ENCODE measurements at regions not wholly inside any gene's neighbourhood (a gene's known extent, or its start where the extent isn't known, plus 50 kb on each side); places are given as distances from the start of the nearest gene placed in this dataset.

DNA sequence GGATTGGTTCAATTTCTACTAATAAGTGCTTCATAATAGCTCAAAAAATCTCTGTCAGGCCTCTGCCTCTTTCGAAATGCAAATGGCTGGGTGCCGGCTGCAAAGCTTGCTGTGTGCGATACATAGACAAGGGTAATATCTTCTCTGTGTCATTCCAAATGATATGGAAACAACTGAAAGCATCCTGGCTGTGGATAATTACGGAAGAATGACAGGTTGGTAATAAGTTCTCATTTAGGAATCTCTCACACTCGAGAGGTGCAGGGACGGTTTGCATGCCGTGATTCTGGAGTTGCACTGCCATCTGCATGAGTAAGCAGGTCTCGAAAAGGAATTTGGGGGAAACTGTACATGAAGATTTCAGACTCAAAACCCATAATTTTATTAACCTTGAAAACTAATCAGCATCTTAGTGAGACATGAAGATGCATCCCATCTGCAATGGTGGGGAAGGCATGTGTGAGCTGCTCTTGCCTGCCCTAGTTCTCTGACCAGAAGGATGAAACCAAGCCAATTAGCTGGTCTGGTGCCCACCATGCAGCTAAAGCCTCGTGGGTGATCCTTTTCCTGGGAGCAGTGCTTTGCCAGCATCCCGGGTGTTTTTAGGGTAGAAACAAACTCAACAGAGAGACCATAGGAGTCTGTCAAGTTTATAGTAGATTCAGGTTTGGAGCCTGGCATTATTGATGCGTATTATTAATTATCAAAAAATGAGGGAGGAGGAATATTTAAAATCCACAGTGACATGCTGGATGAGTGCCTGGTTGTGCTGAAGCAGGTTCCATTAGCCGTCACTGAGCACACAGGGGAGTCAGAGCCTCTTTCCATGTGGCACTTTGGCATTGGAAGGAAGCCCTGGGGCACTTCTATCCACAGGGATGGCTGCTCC lies 503.6 kb upstream of the MGMT start:
- H3K27ac ChIP-seq: no peak overlapping the region
- TF ChIP-seq, protein P1, sequence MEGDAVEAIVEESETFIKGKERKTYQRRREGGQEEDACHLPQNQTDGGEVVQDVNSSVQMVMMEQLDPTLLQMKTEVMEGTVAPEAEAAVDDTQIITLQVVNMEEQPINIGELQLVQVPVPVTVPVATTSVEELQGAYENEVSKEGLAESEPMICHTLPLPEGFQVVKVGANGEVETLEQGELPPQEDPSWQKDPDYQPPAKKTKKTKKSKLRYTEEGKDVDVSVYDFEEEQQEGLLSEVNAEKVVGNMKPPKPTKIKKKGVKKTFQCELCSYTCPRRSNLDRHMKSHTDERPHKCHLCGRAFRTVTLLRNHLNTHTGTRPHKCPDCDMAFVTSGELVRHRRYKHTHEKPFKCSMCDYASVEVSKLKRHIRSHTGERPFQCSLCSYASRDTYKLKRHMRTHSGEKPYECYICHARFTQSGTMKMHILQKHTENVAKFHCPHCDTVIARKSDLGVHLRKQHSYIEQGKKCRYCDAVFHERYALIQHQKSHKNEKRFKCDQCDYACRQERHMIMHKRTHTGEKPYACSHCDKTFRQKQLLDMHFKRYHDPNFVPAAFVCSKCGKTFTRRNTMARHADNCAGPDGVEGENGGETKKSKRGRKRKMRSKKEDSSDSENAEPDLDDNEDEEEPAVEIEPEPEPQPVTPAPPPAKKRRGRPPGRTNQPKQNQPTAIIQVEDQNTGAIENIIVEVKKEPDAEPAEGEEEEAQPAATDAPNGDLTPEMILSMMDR (conservative IDR thresholded peaks at IDR 0.05): no peak

DNA sequence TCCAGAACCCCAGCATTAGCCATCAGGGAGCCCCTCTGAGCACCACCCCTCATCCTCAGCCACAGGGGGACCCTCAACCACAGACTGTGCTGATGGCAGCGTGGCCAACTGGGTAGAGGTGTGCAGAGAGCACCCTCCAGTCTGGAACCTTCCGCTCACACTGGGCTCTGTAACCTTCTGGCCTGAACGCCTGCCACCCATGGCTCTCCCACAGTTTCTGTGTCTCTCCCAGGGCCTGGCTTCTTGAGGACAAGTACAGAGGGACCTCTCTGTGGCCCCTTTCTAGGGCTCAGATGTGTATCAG lies 503.0 kb upstream of the MGMT start:
- H3K27ac ChIP-seq: no peak overlapping the region
- TF ChIP-seq, protein P1 (conservative IDR thresholded peaks at IDR 0.05): no peak

- H3K27ac ChIP-seq: no peak overlapping the region
- TF ChIP-seq, protein P1 (conservative IDR thresholded peaks at IDR 0.05): no peak
Observed at GRCh38 chr10:128967980-128968756, 498.9 kb upstream of the MGMT start.

- no peak overlapping the region for H3K27ac ChIP-seq
- TF ChIP-seq, protein P1 (conservative IDR thresholded peaks at IDR 0.05): no peak
Observed at GRCh38 chr10:128969551-128969950, 497.5 kb upstream of the MGMT start.

GRCh38 chr10:128971374-128972035 lies 495.5 kb upstream of the MGMT start:
- TF ChIP-seq, protein P1 (conservative IDR thresholded peaks at IDR 0.05): no peak
- H3K27ac ChIP-seq: no peak overlapping the region

GRCh38 chr10:128972036-128972405 lies 495.0 kb upstream of the MGMT start:
- TF ChIP-seq, protein P1 (conservative IDR thresholded peaks at IDR 0.05): no peak
- H3K27ac ChIP-seq: no peak overlapping the region

- no peak overlapping the region for H3K27ac ChIP-seq
- TF ChIP-seq, protein P1 (conservative IDR thresholded peaks at IDR 0.05): no peak
Observed at GRCh38 chr10:128973221-128973620, 493.8 kb upstream of the MGMT start.
